K562 (cell line): ENCODE measurements at regions not wholly inside any gene's neighbourhood (a gene's known extent, or its start where the extent isn't known, plus 50 kb on each side); places are given as distances from the start of the nearest gene placed in this dataset.
A peak's percentile ranks its signal among the peaks of the same experiment; 100 is the strongest.

Experiments used
- ARID4B ChIP-seq: sonication (generic); formaldehyde crosslinking; IDR thresholded peaks from 2 replicates; pipeline ENCODE4 v1.8.0; 2022; ENCODE audit warnings: mild to moderate bottlenecking, missing genetic modification reagents
- BCOR ChIP-seq: fragments of 450-650 bp; IDR thresholded peaks from 2 replicates; pipeline ENCODE4 v1.6.1; 2016
- ELF4 ChIP-seq: fragments of 450-650 bp; formaldehyde crosslinking; IDR thresholded peaks from 2 replicates; pipeline ENCODE4 v1.4.0; 2022; ENCODE audit warnings: missing genetic modification characterization
- EP400 ChIP-seq: fragments of 450-650 bp; IDR thresholded peaks from 2 replicates; pipeline ENCODE4 v1.6.1; 2017; ENCODE audit warnings: antibody characterized with exemption, mild to moderate bottlenecking, moderate library complexity
- FOXP1 ChIP-seq: sonication (generic); formaldehyde crosslinking; IDR thresholded peaks from 2 replicates; pipeline ENCODE4 v1.8.0; 2022; ENCODE audit warnings: mild to moderate bottlenecking, missing genetic modification reagents
- HMBOX1 ChIP-seq: sonication (generic); IDR thresholded peaks from 2 replicates; pipeline ENCODE4 v1.6.1; 2016
- HOXB6 ChIP-seq: fragments of 250-450 bp; sonication (Bioruptor Pico); IDR thresholded peaks from 2 replicates; pipeline ENCODE4 v1.5.1; 2022; ENCODE audit warnings: mild to moderate bottlenecking, borderline replicate concordance
- NCOA4 ChIP-seq: fragments of 450-650 bp; IDR thresholded peaks from 2 replicates; pipeline ENCODE4 v1.6.1; 2018; ENCODE audit warnings: mild to moderate bottlenecking; ENCODE audit not compliant: partially characterized antibody
- NFYB ChIP-seq: IDR thresholded peaks from 2 replicates; pipeline ENCODE4 v1.6.1; 2011; ENCODE audit warnings: mild to moderate bottlenecking, moderate library complexity; ENCODE audit not compliant: insufficient read length; ENCODE audit errors: extremely low read depth
- NR3C1 ChIP-seq: sonication (generic); formaldehyde crosslinking; IDR thresholded peaks from 2 replicates; pipeline ENCODE4 v1.8.1; 2022; ENCODE audit warnings: missing genetic modification reagents
- OTX1 ChIP-seq: fragments of 450-650 bp; formaldehyde crosslinking; IDR thresholded peaks from 2 replicates; pipeline ENCODE4 v1.4.0; 2022; ENCODE audit warnings: mild to moderate bottlenecking
- PPARD ChIP-seq: fragments of 250-450 bp; sonication (Bioruptor Pico); IDR thresholded peaks from 2 replicates; pipeline ENCODE4 v1.8.0; 2022; ENCODE audit warnings: inconsistent platforms, mild to moderate bottlenecking, moderate library complexity
- STAT5B ChIP-seq: fragments of 250-450 bp; sonication (Bioruptor Pico); IDR thresholded peaks from 2 replicates; pipeline ENCODE4 v1.8.0; 2021; ENCODE audit warnings: mild to moderate bottlenecking, inconsistent platforms
- TGIF2 ChIP-seq: sonication (generic); formaldehyde crosslinking; IDR thresholded peaks from 2 replicates; pipeline ENCODE4 v1.8.1; 2022; ENCODE audit warnings: mild to moderate bottlenecking, missing genetic modification reagents, moderate library complexity
- ZBTB49 ChIP-seq: sonication (generic); formaldehyde crosslinking; IDR thresholded peaks from 2 replicates; pipeline ENCODE4 v1.8.0; 2022; ENCODE audit warnings: missing genetic modification reagents, mild to moderate bottlenecking, borderline replicate concordance
- ZNF766 ChIP-seq: fragments of 200-800 bp; sonication (Bioruptor generic); conservative IDR thresholded peaks from 2 replicates; pipeline ENCODE4 v1.6.1; 2016; ENCODE audit warnings: missing genetic modification characterization, missing compliant biosample characterization

- no peak for TF ChIP-seq HOXB6 (CRISPR knock-in tag)
- no peak for TF ChIP-seq ZBTB49 (CRISPR knock-in tag)
- no peak for TF ChIP-seq ZNF766 (CRISPR knock-in tag)
- TF ChIP-seq ARID4B (CRISPR knock-in tag) = no peak
- TF ChIP-seq STAT5B (CRISPR knock-in tag) = no peak
- TF ChIP-seq TGIF2 = no peak
- TF ChIP-seq BCOR = no peak
- no peak for TF ChIP-seq NCOA4
- no peak for TF ChIP-seq FOXP1 (CRISPR knock-in tag)
- no peak for TF ChIP-seq OTX1 (CRISPR knock-in tag)
- no peak for TF ChIP-seq ELF4
- no peak for TF ChIP-seq EP400
- no peak for TF ChIP-seq NR3C1 (CRISPR knock-in tag)
- no peak for TF ChIP-seq NFYB
- no peak for TF ChIP-seq PPARD (CRISPR knock-in tag)
- peak; percentile 82 for TF ChIP-seq HMBOX1
Observed at GRCh38 chr3:193872265-193872753, 263.6 kb upstream of the HES1 start (continued).
